ENCODE measurements at regions not wholly inside any gene's neighbourhood (a gene's known extent, or its start where the extent isn't known, plus 50 kb on each side); places are given as distances from the start of the nearest gene placed in this dataset.

DNA sequence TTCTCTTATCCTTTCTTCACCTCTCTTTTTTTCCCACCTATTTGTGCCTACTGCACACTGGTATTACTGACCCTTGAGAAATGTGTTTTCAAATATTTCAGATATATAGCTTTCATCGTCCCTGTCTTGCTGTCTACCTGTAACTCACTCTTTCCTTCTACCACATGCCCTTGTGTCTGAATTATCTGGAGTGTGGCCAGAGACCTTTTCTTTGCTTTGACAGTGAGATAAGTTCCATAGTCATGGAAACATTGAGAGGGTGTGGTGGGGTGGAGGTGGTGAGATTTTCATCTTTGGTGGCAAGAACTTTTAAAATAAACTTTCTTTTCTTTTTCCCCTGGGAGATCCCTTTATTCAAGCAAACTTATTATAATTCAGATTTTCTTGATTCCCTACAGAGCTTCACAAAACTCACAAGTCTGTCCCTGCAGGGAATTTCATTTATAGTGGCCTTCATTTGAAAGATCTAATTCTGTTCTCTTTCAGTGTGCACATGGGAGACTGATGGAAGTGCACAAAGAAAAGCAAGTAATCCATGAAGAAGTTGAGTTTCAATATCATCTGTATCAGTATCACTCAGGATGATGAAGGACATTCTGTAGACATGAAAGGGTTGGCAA, 95.7 kb downstream of the SH2D1A start:
- TF ChIP-seq POLR2A (IDR thresholded peaks at IDR 0.05), result no peak
- TF ChIP-seq, protein P1, sequence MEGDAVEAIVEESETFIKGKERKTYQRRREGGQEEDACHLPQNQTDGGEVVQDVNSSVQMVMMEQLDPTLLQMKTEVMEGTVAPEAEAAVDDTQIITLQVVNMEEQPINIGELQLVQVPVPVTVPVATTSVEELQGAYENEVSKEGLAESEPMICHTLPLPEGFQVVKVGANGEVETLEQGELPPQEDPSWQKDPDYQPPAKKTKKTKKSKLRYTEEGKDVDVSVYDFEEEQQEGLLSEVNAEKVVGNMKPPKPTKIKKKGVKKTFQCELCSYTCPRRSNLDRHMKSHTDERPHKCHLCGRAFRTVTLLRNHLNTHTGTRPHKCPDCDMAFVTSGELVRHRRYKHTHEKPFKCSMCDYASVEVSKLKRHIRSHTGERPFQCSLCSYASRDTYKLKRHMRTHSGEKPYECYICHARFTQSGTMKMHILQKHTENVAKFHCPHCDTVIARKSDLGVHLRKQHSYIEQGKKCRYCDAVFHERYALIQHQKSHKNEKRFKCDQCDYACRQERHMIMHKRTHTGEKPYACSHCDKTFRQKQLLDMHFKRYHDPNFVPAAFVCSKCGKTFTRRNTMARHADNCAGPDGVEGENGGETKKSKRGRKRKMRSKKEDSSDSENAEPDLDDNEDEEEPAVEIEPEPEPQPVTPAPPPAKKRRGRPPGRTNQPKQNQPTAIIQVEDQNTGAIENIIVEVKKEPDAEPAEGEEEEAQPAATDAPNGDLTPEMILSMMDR (IDR thresholded peaks at IDR 0.05), result no peak
